RWPE2 (cell line): ENCODE measurements at regions not wholly inside any gene's neighbourhood (a gene's known extent, or its start where the extent isn't known, plus 50 kb on each side); places are given as distances from the start of the nearest gene placed in this dataset.
A peak's percentile ranks its signal among the peaks of the same experiment; 100 is the strongest.

ENCODE experiments used
- ATAC-seq: fragments of 200-7000 bp; cut with Tn5 transposase; 3 replicates; pipeline ENCODE4 v1.9.1; 2021; ENCODE audit warnings: low read depth
- DNase-seq: peaks from one replicate; pipeline ENCODE4 v3.0.0-alpha.2; 2020; ENCODE audit warnings: low spot score
- H3K27ac ChIP-seq: fragments of 450-650 bp; 2 replicates; pipeline ENCODE4 v1.5.1; 2017; ENCODE audit warnings: mild to moderate bottlenecking; ENCODE audit not compliant: poor library complexity, severe bottlenecking
- H3K27me3 ChIP-seq: fragments of 250-450 bp; sonication (Bioruptor Pico); 2 replicates; pipeline ENCODE4 v1.5.1; 2021; ENCODE audit warnings: mild to moderate bottlenecking, moderate library complexity; ENCODE audit not compliant: insufficient read depth, poor library complexity, severe bottlenecking
- H3K36me3 ChIP-seq: fragments of 250-450 bp; sonication (Bioruptor Pico); 2 replicates; pipeline ENCODE4 v1.5.1; 2020; ENCODE audit warnings: low read depth, mild to moderate bottlenecking, moderate library complexity
- H3K4me1 ChIP-seq: fragments of 250-450 bp; sonication (Bioruptor Pico); 2 replicates; pipeline ENCODE4 v1.5.1; 2021; ENCODE audit warnings: mild to moderate bottlenecking, moderate library complexity; ENCODE audit not compliant: insufficient read depth, poor library complexity, severe bottlenecking
- H3K4me3 ChIP-seq: fragments of 250-450 bp; sonication (Bioruptor Pico); 2 replicates; pipeline ENCODE4 v1.5.1; 2021; ENCODE audit warnings: mild to moderate bottlenecking, moderate library complexity; ENCODE audit not compliant: severe bottlenecking
- H3K9me3 ChIP-seq: fragments of 250-450 bp; sonication (Bioruptor Pico); 2 replicates; pipeline ENCODE4 v1.5.1; 2021; ENCODE audit warnings: mild to moderate bottlenecking, moderate library complexity; ENCODE audit not compliant: severe bottlenecking
- TF ChIP-seq, protein P1 (sequence below): fragments of 450-650 bp; IDR thresholded peaks from one replicate; pipeline ENCODE4 v1.5.1; 2017; ENCODE audit warnings: mild to moderate bottlenecking, moderate library complexity; ENCODE audit not compliant: poor library complexity, severe bottlenecking

DNA sequence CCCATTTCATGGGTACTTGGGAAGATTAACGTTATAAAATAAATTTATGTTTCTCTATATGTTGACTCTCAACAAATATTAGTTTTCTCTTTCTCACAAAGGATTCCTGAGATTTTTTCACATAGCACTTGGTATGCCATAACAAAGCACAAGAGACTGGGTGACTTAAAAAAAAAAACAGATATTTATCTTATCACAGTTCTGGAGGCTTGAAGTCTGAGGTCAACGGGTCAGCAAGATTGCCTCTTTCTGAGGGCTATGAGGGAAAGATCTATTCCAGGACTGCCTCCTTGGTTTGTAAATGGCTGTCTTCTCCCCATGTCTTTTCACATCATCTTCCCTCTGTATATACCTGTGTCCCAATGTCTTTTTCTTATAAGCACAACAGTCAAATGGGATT lies 153.5 kb upstream of the DIO2 start:
- DNase-seq, result no peak

DNA sequence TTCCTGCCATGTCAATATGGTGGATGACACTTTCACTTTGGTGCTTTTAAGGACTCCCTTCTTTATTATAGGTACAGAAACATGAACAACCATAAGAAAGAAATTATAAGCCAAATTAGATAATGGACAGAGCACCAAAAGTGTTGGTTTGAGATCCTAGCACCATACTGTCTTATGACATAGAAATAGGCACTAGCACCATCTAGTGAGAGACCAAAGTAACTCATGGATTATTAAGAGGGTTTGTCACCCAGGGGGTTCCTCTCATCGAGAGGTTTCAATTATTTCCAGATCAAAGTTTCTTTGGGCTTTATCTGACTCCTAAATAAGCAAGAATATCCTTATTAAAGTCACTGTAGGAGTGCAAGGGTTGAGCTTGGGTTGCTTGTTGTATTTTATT lies 153.0 kb upstream of the DIO2 start:
- Histone ChIP-seq H3K27me3 (no peaks in the 10 kb centered on the region), H3K9me3 (no peaks in the 10 kb centered on the region), H3K27ac (no peak overlapping the region), H3K4me3 (no peak overlapping the region), H3K4me1 (no peaks in the 10 kb centered on the region), H3K36me3 (no peaks in the 10 kb centered on the region)
- ATAC-seq (peak; percentile 41; the same call in 2 of the 3 replicates), DNase-seq (no peak)
- TF ChIP-seq, protein P1, sequence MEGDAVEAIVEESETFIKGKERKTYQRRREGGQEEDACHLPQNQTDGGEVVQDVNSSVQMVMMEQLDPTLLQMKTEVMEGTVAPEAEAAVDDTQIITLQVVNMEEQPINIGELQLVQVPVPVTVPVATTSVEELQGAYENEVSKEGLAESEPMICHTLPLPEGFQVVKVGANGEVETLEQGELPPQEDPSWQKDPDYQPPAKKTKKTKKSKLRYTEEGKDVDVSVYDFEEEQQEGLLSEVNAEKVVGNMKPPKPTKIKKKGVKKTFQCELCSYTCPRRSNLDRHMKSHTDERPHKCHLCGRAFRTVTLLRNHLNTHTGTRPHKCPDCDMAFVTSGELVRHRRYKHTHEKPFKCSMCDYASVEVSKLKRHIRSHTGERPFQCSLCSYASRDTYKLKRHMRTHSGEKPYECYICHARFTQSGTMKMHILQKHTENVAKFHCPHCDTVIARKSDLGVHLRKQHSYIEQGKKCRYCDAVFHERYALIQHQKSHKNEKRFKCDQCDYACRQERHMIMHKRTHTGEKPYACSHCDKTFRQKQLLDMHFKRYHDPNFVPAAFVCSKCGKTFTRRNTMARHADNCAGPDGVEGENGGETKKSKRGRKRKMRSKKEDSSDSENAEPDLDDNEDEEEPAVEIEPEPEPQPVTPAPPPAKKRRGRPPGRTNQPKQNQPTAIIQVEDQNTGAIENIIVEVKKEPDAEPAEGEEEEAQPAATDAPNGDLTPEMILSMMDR, result peak; percentile 45

More for the DNA sequence above, 153.5 kb upstream of the DIO2 start:
- Histone ChIP-seq H3K9me3 (no peaks in the 10 kb centered on the region), H3K27me3 (no peaks in the 10 kb centered on the region), H3K4me3 (no peak overlapping the region), H3K27ac (no peak overlapping the region), H3K4me1 (no peaks in the 10 kb centered on the region), H3K36me3 (no peaks in the 10 kb centered on the region)
- ATAC-seq, result no peak
- TF ChIP-seq, protein P1, result no peak

DNA sequence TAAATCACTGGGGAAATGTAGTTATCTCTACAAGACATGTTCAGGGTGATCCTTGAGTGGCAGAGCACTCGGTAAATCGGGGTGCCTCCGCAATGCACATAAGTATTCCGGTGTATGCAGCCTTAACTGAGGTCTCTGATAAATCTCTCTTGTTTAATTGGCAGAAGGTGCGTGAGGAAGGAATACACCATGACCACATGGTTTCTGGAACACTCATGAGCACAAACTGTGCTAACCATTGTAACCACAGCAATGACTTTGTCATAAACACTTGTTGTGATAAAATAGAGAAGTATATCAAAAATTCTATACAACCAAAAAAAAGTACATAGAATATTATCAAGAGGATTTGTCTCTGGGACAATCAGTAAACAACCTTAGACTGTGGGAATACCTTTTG lies 146.8 kb upstream of the DIO2 start:
- no peak for ATAC-seq
- no peak overlapping the region for H3K4me3 ChIP-seq
- no peaks in the 10 kb centered on the region for H3K27me3 ChIP-seq
- H3K36me3 ChIP-seq, result no peaks in the 10 kb centered on the region
- no peaks in the 10 kb centered on the region for H3K4me1 ChIP-seq
- no peak for DNase-seq
- H3K9me3 ChIP-seq, result no peaks in the 10 kb centered on the region
- H3K27ac ChIP-seq, result no peak overlapping the region
- TF ChIP-seq, protein P1, result no peak

DNA sequence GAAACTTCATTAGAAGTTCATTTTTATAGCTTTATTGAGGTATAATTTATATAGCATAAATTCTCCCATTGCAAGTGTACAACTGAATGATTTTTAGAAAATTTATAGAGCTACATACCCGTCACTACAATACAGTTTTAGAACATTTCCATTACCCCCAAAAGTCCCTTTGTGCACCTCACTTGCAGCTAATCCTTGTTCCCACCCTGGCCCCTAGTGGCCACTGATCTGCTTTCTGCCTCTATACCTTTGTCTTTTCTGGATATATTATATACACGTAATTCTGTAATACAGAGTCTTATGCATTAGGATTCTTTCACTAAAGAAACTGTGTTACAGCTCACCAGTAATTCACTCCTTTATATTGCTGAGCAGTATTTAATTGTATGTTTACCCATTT lies 145.1 kb upstream of the DIO2 start:
- DNase-seq, result no peak

DNA sequence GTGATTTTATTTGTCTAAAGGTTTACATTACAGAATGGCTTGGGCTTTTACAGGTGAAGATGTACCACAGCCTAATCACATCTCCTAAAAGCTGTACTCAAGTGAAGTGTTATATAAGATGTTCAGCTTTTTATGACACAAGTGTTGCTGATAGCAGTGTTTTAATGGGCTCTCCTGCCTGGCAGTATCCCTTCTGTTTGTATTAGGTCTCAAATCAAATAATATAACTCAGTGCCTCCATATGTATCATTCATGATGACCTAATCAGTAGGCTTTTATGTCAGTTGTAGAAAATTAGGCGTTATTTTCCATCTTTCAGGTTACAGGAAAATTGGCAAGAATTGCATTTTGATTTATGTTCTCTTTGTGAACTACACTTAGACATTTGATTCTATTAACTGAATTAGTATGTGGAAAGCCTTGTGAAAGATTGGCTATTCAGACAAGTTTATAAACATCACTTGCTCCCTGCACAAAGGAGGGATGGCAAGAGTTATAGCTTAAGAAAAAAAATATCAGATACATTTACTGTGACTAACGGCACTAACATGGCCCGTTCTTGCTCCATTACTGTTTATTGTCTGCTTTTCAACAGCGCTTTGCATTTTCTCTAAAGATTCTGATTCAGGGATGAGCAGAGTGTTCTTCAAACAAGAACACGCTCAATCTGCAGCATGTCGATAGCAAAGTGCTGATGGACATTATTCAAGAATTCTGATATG lies 143.7 kb upstream of the DIO2 start:
- DNase-seq, result no peak
- H3K9me3 ChIP-seq, result no peaks in the 10 kb centered on the region
- H3K27ac ChIP-seq, result no peak overlapping the region
- no peaks in the 10 kb centered on the region for H3K36me3 ChIP-seq
- TF ChIP-seq, protein P1, result no peak
- no peak for ATAC-seq
- no peaks in the 10 kb centered on the region for H3K27me3 ChIP-seq
- no peaks in the 10 kb centered on the region for H3K4me1 ChIP-seq
- no peak overlapping the region for H3K4me3 ChIP-seq

More for the DNA sequence above, 145.1 kb upstream of the DIO2 start:
- no peaks in the 10 kb centered on the region for H3K27me3 ChIP-seq
- TF ChIP-seq, protein P1, result peak; percentile 58
- no peak overlapping the region for H3K4me3 ChIP-seq
- no peaks in the 10 kb centered on the region for H3K4me1 ChIP-seq
- H3K27ac ChIP-seq, result no peak overlapping the region
- ATAC-seq, result 0 out of 3 replicates have a peak, but pooled peaks have one; percentile 54
- H3K9me3 ChIP-seq, result no peaks in the 10 kb centered on the region
- no peaks in the 10 kb centered on the region for H3K36me3 ChIP-seq
